ENCODE measurements at regions not wholly inside any gene's neighbourhood (a gene's known extent, or its start where the extent isn't known, plus 50 kb on each side); places are given as distances from the start of the nearest gene placed in this dataset.

DNA sequence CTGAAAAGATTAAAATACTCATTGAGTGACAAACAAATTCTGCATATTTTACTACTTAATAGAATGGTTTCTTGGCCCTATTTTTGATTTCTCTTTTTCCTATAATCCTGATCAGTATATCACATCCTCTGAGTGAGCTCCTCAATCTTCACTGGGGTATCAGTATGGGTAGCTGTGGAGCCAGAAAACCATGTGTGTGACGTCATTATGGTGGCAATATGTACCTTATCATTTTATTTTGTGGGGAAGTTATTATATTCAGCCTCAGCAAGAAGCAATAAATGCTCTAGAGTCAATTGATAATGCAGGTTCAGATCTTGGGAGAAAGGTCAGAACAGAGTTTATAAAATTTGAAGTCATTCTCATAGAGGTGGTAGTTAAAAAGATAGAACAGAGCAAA is 1135.7 kb upstream of the CADM2 start:
- no peaks in the 10 kb centered on the region for H3K36me3 ChIP-seq (ENCODE audit: control insufficient read depth in 2 of 2, insufficient read depth in 2 of 2, low read length in 1 of 2)
- H3K4me3 ChIP-seq = no peak overlapping the region
- no peak overlapping the region for H3K27ac ChIP-seq (ENCODE audit: control insufficient read depth, insufficient read depth)
- ATAC-seq = no peak
- H3K9me3 ChIP-seq (replicated peaks; ENCODE audit: control insufficient read depth, insufficient read depth, low read length) = no peaks in the 10 kb centered on the region
- no peak overlapping the region for H3K9ac ChIP-seq (ENCODE audit: control insufficient read depth, insufficient read depth, low read length)
- no peak for DNase-seq (ENCODE audit: low read depth, low spot score)
- CTCF ChIA-PET = no interaction called here
- no peaks in the 10 kb centered on the region for H3K4me1 ChIP-seq (ENCODE audit: control insufficient read depth, insufficient read depth, low read length)
- SMC1A ChIA-PET (ENCODE audit: uncharacterized antibody, unreplicated experiment) = no interaction called here
- no peak for FAIRE-seq
- no peaks in the 10 kb centered on the region for H3K79me2 ChIP-seq (ENCODE audit: control insufficient read depth, insufficient read depth, low read length)
- 0% methylated on average over 1 of the region's 1 CpG for WGBS (ENCODE audit: insufficient coverage, insufficient replicate concordance, low lambda C conversion rate, missing lambda C conversion rate)
- BruUV-seq (replicated peaks) = no TSS peak
- no peak overlapping the region for H2AFZ ChIP-seq (ENCODE audit: control insufficient read depth, low read depth, low read length)
- in situ Hi-C loops (cut with MboI) = no loop called here
- no peaks in the 10 kb centered on the region for H4K20me1 ChIP-seq (ENCODE audit: control insufficient read depth, insufficient read depth)
- H3K4me2 ChIP-seq (ENCODE audit: control insufficient read depth, insufficient read depth) = no peak overlapping the region
- intact Hi-C loops (cut with micrococcal nuclease; ENCODE audit: unreplicated experiment) = no loop called here
- POLR2A ChIA-PET = interaction anchor here (0.7 kb wide), 1 partner anchor 634 kb away, joined by 4 read pairs; no protein-coding TSS in a partner anchor
- RAD21 ChIA-PET (ENCODE audit: unreplicated experiment) = no interaction called here
- H3K27me3 ChIP-seq (replicated peaks in 1 of 2; ENCODE audit: control insufficient read depth in 2 of 2, insufficient read depth in 2 of 2, low read length in 1 of 2) = no peaks in the 10 kb centered on the region
- no peak for TF ChIP-seq CBX3 (IDR thresholded peaks at IDR 0.05; ENCODE audit: borderline replicate concordance, low read depth)
- no peak for TF ChIP-seq CREB1 (IDR thresholded peaks at IDR 0.05; ENCODE audit: low read depth)
- TF ChIP-seq RB1 (IDR thresholded peaks at IDR 0.05; ENCODE audit: borderline replicate concordance) = no peak
- TF ChIP-seq, protein P1, sequence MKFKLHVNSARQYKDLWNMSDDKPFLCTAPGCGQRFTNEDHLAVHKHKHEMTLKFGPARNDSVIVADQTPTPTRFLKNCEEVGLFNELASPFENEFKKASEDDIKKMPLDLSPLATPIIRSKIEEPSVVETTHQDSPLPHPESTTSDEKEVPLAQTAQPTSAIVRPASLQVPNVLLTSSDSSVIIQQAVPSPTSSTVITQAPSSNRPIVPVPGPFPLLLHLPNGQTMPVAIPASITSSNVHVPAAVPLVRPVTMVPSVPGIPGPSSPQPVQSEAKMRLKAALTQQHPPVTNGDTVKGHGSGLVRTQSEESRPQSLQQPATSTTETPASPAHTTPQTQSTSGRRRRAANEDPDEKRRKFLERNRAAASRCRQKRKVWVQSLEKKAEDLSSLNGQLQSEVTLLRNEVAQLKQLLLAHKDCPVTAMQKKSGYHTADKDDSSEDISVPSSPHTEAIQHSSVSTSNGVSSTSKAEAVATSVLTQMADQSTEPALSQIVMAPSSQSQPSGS (IDR thresholded peaks at IDR 0.05; ENCODE audit: low read length) = no peak
- no peak for TF ChIP-seq RAD21 (IDR thresholded peaks at IDR 0.05; ENCODE audit: insufficient read depth, low read depth, low read length)
- no peak for TF ChIP-seq ZNF217 (IDR thresholded peaks at IDR 0.05)
- TF ChIP-seq, protein P2, sequence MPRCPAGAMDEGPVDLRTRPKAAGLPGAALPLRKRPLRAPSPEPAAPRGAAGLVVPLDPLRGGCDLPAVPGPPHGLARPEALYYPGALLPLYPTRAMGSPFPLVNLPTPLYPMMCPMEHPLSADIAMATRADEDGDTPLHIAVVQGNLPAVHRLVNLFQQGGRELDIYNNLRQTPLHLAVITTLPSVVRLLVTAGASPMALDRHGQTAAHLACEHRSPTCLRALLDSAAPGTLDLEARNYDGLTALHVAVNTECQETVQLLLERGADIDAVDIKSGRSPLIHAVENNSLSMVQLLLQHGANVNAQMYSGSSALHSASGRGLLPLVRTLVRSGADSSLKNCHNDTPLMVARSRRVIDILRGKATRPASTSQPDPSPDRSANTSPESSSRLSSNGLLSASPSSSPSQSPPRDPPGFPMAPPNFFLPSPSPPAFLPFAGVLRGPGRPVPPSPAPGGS (IDR thresholded peaks at IDR 0.05; ENCODE audit: borderline replicate concordance, insufficient read depth, low read depth, low read length, poor library complexity, severe bottlenecking) = no peak
- TF ChIP-seq SP1 (IDR thresholded peaks at IDR 0.05; ENCODE audit: low read depth, low read length) = no peak
- TF ChIP-seq BMI1 (IDR thresholded peaks at IDR 0.05; ENCODE audit: borderline replicate concordance) = no peak
- TF ChIP-seq, protein P3, sequence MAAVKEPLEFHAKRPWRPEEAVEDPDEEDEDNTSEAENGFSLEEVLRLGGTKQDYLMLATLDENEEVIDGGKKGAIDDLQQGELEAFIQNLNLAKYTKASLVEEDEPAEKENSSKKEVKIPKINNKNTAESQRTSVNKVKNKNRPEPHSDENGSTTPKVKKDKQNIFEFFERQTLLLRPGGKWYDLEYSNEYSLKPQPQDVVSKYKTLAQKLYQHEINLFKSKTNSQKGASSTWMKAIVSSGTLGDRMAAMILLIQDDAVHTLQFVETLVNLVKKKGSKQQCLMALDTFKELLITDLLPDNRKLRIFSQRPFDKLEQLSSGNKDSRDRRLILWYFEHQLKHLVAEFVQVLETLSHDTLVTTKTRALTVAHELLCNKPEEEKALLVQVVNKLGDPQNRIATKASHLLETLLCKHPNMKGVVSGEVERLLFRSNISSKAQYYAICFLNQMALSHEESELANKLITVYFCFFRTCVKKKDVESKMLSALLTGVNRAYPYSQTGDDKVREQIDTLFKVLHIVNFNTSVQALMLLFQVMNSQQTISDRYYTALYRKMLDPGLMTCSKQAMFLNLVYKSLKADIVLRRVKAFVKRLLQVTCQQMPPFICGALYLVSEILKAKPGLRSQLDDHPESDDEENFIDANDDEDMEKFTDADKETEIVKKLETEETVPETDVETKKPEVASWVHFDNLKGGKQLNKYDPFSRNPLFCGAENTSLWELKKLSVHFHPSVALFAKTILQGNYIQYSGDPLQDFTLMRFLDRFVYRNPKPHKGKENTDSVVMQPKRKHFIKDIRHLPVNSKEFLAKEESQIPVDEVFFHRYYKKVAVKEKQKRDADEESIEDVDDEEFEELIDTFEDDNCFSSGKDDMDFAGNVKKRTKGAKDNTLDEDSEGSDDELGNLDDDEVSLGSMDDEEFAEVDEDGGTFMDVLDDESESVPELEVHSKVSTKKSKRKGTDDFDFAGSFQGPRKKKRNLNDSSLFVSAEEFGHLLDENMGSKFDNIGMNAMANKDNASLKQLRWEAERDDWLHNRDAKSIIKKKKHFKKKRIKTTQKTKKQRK (IDR thresholded peaks at IDR 0.05; ENCODE audit: low read depth, low read length) = no peak
- TF ChIP-seq, protein P4, sequence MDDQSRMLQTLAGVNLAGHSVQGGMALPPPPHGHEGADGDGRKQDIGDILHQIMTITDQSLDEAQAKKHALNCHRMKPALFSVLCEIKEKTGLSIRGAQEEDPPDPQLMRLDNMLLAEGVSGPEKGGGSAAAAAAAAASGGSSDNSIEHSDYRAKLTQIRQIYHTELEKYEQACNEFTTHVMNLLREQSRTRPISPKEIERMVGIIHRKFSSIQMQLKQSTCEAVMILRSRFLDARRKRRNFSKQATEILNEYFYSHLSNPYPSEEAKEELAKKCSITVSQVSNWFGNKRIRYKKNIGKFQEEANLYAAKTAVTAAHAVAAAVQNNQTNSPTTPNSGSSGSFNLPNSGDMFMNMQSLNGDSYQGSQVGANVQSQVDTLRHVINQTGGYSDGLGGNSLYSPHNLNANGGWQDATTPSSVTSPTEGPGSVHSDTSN (IDR thresholded peaks at IDR 0.05; ENCODE audit: insufficient replicate concordance, low read depth, low read length) = no peak
- TF ChIP-seq, protein P5, sequence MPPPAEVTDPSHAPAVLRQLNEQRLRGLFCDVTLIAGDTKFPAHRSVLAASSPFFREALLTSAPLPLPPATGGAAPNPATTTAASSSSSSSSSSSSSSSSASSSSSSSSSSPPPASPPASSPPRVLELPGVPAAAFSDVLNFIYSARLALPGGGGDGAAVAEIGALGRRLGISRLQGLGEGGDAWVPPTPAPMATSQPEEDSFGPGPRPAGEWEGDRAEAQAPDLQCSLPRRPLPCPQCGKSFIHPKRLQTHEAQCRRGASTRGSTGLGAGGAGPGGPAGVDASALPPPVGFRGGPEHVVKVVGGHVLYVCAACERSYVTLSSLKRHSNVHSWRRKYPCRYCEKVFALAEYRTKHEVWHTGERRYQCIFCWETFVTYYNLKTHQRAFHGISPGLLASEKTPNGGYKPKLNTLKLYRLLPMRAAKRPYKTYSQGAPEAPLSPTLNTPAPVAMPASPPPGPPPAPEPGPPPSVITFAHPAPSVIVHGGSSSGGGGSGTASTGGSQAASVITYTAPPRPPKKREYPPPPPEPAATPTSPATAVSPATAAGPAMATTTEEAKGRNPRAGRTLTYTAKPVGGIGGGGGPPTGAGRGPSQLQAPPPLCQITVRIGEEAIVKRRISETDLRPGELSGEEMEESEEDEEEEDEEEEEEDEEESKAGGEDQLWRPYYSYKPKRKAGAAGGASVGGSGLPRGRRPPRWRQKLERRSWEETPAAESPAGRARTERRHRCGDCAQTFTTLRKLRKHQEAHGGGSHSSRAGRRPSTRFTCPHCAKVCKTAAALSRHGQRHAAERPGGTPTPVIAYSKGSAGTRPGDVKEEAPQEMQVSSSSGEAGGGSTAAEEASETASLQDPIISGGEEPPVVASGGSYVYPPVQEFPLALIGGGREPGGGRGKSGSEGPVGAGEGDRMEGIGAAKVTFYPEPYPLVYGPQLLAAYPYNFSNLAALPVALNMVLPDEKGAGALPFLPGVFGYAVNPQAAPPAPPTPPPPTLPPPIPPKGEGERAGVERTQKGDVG (CRISPR knock-in tag; IDR thresholded peaks at IDR 0.05) = no peak
- TF ChIP-seq MTA3 (IDR thresholded peaks at IDR 0.05; ENCODE audit: borderline replicate concordance, low read length) = no peak
- no peak for TF ChIP-seq SMC3 (IDR thresholded peaks at IDR 0.05; ENCODE audit: borderline replicate concordance, low read length)
- TF ChIP-seq SPI1 (IDR thresholded peaks at IDR 0.05; ENCODE audit: borderline replicate concordance, insufficient read depth, low read depth, low read length) = no peak

All from GM12878 (cell line).